H9 (cell line): ENCODE measurements at regions not wholly inside any gene's neighbourhood (a gene's known extent, or its start where the extent isn't known, plus 50 kb on each side); places are given as distances from the start of the nearest gene placed in this dataset.

Experiments
- DNase-seq: peaks from one replicate; pipeline ENCODE4 v3.0.0-alpha.2; 2017
- H2AFZ ChIP-seq: one replicate; pipeline ENCODE4 v1.6.1; 2013; ENCODE audit warnings: mild to moderate bottlenecking, low read length, control low read depth, moderate library complexity
- H2AK5ac ChIP-seq: 2 replicates; pipeline ENCODE4 v1.6.1; 2013; ENCODE audit warnings: low read length, control low read depth, mixed read lengths; ENCODE audit not compliant: insufficient read length
- H2BK120ac ChIP-seq: one replicate; pipeline ENCODE4 v1.6.1; 2013; ENCODE audit warnings: low read depth, mild to moderate bottlenecking, low read length, control low read depth, inconsistent platforms; ENCODE audit not compliant: poor library complexity, severe bottlenecking
- H2BK12ac ChIP-seq: 2 replicates; pipeline ENCODE4 v1.6.1; 2013; ENCODE audit warnings: low read length, control low read depth, mixed read lengths, low read depth; ENCODE audit not compliant: insufficient read length
- H2BK15ac ChIP-seq: 2 replicates; pipeline ENCODE4 v1.6.1; 2013; ENCODE audit warnings: low read depth, low read length, control low read depth
- H2BK20ac ChIP-seq: one replicate; pipeline ENCODE4 v1.6.1; 2013; ENCODE audit warnings: low read depth, mild to moderate bottlenecking, low read length, control low read depth, inconsistent platforms; ENCODE audit not compliant: poor library complexity, severe bottlenecking
- H2BK5ac ChIP-seq: 2 replicates; pipeline ENCODE4 v1.6.1; 2013; ENCODE audit warnings: low read length, control low read depth, mixed read lengths; ENCODE audit not compliant: insufficient read length
- H3K14ac ChIP-seq: 2 replicates; pipeline ENCODE4 v1.6.1; 2013; ENCODE audit warnings: low read length, control low read depth; ENCODE audit not compliant: insufficient read depth
- H3K18ac ChIP-seq: 2 replicates; pipeline ENCODE4 v1.6.1; 2013; ENCODE audit warnings: low read depth, mild to moderate bottlenecking, mixed read lengths, low read length, control low read depth; ENCODE audit not compliant: insufficient read length
- H3K23ac ChIP-seq: 2 replicates; pipeline ENCODE4 v1.6.1; 2013; ENCODE audit warnings: low read length, control low read depth, mixed read lengths, low read depth; ENCODE audit not compliant: insufficient read length
- H3K23me2 ChIP-seq: 2 replicates; pipeline ENCODE4 v1.6.1; 2013; ENCODE audit warnings: low read depth, mild to moderate bottlenecking, mixed read lengths, low read length, control low read depth; ENCODE audit not compliant: insufficient read length, poor library complexity, severe bottlenecking
- H3K27ac ChIP-seq: 2 replicates; pipeline ENCODE4 v1.5.1; 2013; ENCODE audit warnings: low read length, control low read depth, mixed read lengths, low read depth; ENCODE audit not compliant: insufficient read length
- H3K27me3 ChIP-seq: 2 replicates; pipeline ENCODE4 v1.6.1; 2013; ENCODE audit warnings: low read length, control low read depth, inconsistent platforms; ENCODE audit not compliant: insufficient read depth
- H3K4ac ChIP-seq: 2 replicates; pipeline ENCODE4 v1.6.1; 2013; ENCODE audit warnings: low read depth, mild to moderate bottlenecking, control low read depth, inconsistent platforms, low read length, moderate library complexity
- H3K4me1 ChIP-seq: 2 replicates; pipeline ENCODE4 v1.6.1; 2013; ENCODE audit warnings: low read length, control low read depth, inconsistent platforms; ENCODE audit not compliant: insufficient read depth
- H3K4me2 ChIP-seq: 2 replicates; pipeline ENCODE4 v1.6.1; 2013; ENCODE audit warnings: low read length, control low read depth, mixed read lengths; ENCODE audit not compliant: insufficient read length, insufficient read depth
- H3K56ac ChIP-seq: 2 replicates; pipeline ENCODE4 v1.6.1; 2013; ENCODE audit warnings: low read depth, mild to moderate bottlenecking, mixed read lengths, low read length, control low read depth; ENCODE audit not compliant: insufficient read length
- H3K79me1 ChIP-seq: 2 replicates; pipeline ENCODE4 v1.6.1; 2013; ENCODE audit warnings: low read depth, mild to moderate bottlenecking, moderate library complexity, low read length, control low read depth, inconsistent platforms; ENCODE audit not compliant: insufficient read depth, poor library complexity, severe bottlenecking
- H3K79me2 ChIP-seq: 2 replicates; pipeline ENCODE4 v1.6.1; 2013; ENCODE audit warnings: low read length, control low read depth, inconsistent platforms; ENCODE audit not compliant: insufficient read depth
- H3K9ac ChIP-seq: 2 replicates; pipeline ENCODE4 v1.6.1; 2013; ENCODE audit warnings: low read length, control low read depth, mixed read lengths; ENCODE audit not compliant: insufficient read length; ENCODE audit errors: extremely low read depth
- H3K9me3 ChIP-seq: one replicate; pipeline ENCODE4 v1.6.1; 2013; ENCODE audit warnings: low read depth, low read length, inconsistent platforms; ENCODE audit not compliant: control insufficient read depth
- H3T11ph ChIP-seq: one replicate; pipeline ENCODE4 v1.6.1; 2013; ENCODE audit warnings: mild to moderate bottlenecking, low read length, control low read depth, inconsistent platforms
- H4K20me1 ChIP-seq: one replicate; pipeline ENCODE4 v1.6.1; 2013; ENCODE audit not compliant: control insufficient read depth, insufficient read length, insufficient read depth
- H4K5ac ChIP-seq: 2 replicates; pipeline ENCODE4 v1.6.1; 2013; ENCODE audit warnings: low read depth, mild to moderate bottlenecking, mixed read lengths, low read length, control low read depth; ENCODE audit not compliant: insufficient read length
- H4K8ac ChIP-seq: replicated peaks from 2 replicates; pipeline ENCODE4 v1.6.1; 2013; ENCODE audit warnings: low read length, control low read depth, mixed read lengths, low read depth; ENCODE audit not compliant: insufficient read length
- H4K91ac ChIP-seq: 2 replicates; pipeline ENCODE4 v1.6.1; 2013; ENCODE audit warnings: low read depth, mild to moderate bottlenecking, moderate library complexity, mixed read lengths, low read length, control low read depth; ENCODE audit not compliant: insufficient read length
- H3K27ac Mint-ChIP-seq, 3 experiments: 2 replicates in 2 of 3; 3 replicates in 1 of 3; pipeline ENCODE4 v1.8.0; 2020 to 2021; ENCODE audit warnings: mixed read lengths in 3 of 3, mild to moderate bottlenecking in 1 of 3, moderate library complexity in 1 of 3
- H3K27me3 Mint-ChIP-seq: 2 replicates; pipeline ENCODE4 v1.8.0; 2021; ENCODE audit warnings: low read depth, mild to moderate bottlenecking, moderate library complexity, mixed read lengths
- H3K36me3 Mint-ChIP-seq, 3 experiments: 2 replicates in 2 of 3; 3 replicates in 1 of 3; pipeline ENCODE4 v1.8.0; 2020 to 2021; ENCODE audit warnings: low read depth in 3 of 3, mixed read lengths in 3 of 3; ENCODE audit not compliant: insufficient read depth in 1 of 3
- H3K4me1 Mint-ChIP-seq, 2 experiments: 2 replicates each; pipeline ENCODE4 v1.8.0; 2020; ENCODE audit warnings: mixed read lengths in 2 of 2
- H3K4me3 Mint-ChIP-seq, 2 experiments: 2 replicates in 1 of 2; 3 replicates in 1 of 2; pipeline ENCODE4 v1.8.0; 2020 to 2021; ENCODE audit warnings: mild to moderate bottlenecking in 2 of 2, mixed read lengths in 2 of 2, moderate library complexity in 1 of 2
- H3K9me3 Mint-ChIP-seq, 2 experiments: 2 replicates in 1 of 2; 3 replicates in 1 of 2; pipeline ENCODE4 v1.8.0; 2020; ENCODE audit warnings: mild to moderate bottlenecking in 2 of 2, mixed read lengths in 2 of 2, moderate library complexity in 1 of 2
- WGBS: extraction: QIAGEN DNeasy Blood & Tissue Kit; methylation state at CpG from one replicate; pipeline ENCODE4 v1.1.7; 2013; ENCODE audit warnings: missing lambda C conversion rate, low lambda C conversion rate, mixed read lengths; ENCODE audit not compliant: insufficient read length; ENCODE audit errors: extremely low coverage; 5-methylcytosine and 5-hydroxymethylcytosine counted together
- TF ChIP-seq, protein P1 (sequence below): fragments of 200-600 bp; sonication (generic); conservative IDR thresholded peaks from 3 replicates; pipeline ENCODE4 v1.8.0; 2021; ENCODE audit warnings: antibody characterized with exemption, mild to moderate bottlenecking

DNA sequence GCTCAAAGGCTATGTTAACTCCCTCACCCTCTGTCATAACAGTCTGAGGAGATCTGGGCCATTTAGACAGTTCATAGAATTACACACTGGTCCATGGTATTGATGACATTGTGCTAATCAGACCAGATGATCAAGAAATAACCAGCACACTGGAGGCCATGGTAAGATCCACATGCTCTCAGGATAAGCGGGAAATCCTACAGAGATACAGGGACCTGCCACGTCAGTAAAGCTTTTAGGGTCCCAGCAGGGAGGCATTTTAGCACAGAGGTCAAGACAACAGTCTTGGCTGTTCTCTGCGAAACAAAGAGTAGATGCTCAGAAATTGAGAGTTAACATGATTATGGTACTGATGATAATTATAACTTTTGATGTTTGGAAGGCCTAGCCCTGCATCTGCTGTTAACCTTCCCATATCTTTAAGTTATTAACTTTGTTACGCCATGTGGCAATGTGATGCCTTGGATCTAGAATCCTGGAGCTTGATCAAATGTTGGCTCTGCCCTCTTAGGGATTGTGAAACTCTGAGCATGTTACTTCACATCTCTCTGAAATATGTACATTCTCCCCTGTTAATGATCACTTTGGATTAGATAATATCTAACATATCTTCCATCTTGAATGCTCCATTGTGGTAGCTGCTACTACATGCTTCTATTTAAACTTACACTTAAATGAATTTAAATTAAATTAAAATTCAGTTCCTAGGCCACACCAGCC is 172.0 kb upstream of the SOX9 start:
- no CpG with 5 or more reads among the region's 4 CpGs for WGBS

More for the DNA sequence above, 172.0 kb upstream of the SOX9 start:
- no peak overlapping the region for H4K8ac ChIP-seq
- H2BK120ac ChIP-seq: no peak overlapping the region
- no peak overlapping the region for H3K27ac ChIP-seq
- H3K4me1 Mint-ChIP-seq: no peaks in the 10 kb centered on the region
- TF ChIP-seq, protein P1, sequence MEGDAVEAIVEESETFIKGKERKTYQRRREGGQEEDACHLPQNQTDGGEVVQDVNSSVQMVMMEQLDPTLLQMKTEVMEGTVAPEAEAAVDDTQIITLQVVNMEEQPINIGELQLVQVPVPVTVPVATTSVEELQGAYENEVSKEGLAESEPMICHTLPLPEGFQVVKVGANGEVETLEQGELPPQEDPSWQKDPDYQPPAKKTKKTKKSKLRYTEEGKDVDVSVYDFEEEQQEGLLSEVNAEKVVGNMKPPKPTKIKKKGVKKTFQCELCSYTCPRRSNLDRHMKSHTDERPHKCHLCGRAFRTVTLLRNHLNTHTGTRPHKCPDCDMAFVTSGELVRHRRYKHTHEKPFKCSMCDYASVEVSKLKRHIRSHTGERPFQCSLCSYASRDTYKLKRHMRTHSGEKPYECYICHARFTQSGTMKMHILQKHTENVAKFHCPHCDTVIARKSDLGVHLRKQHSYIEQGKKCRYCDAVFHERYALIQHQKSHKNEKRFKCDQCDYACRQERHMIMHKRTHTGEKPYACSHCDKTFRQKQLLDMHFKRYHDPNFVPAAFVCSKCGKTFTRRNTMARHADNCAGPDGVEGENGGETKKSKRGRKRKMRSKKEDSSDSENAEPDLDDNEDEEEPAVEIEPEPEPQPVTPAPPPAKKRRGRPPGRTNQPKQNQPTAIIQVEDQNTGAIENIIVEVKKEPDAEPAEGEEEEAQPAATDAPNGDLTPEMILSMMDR: no peak
- DNase-seq: no peak
- no peak overlapping the region for H2AK5ac ChIP-seq
- no peak overlapping the region for H4K91ac ChIP-seq
- H3K27ac Mint-ChIP-seq: no peak overlapping the region
- H3K4me2 ChIP-seq: no peak overlapping the region
- no peaks in the 10 kb centered on the region for H3K27me3 ChIP-seq
- no peak overlapping the region for H2BK5ac ChIP-seq
- no peak overlapping the region for H3K18ac ChIP-seq
- peaks cover 12 to 16% of the 10 kb centered on the region in 2 experiments for H3K9me3 Mint-ChIP-seq
- H2BK20ac ChIP-seq: no peak overlapping the region
- H3K23ac ChIP-seq: no peak overlapping the region
- H3K9ac ChIP-seq: no peak overlapping the region
- H3K4me3 Mint-ChIP-seq: no peak overlapping the region
- no peak overlapping the region for H3K14ac ChIP-seq
- H2BK15ac ChIP-seq: no peak overlapping the region
- H3K4me1 ChIP-seq: no peaks in the 10 kb centered on the region
- H3K9me3 ChIP-seq: no peaks in the 10 kb centered on the region
- peaks cover 5 to 15% (median 5%) of the 10 kb centered on the region in 3 experiments; a peak in 3 of 7 replicates for H3K36me3 Mint-ChIP-seq
- no peak overlapping the region for H3K4ac ChIP-seq
- H4K5ac ChIP-seq: no peak overlapping the region
- H3K79me1 ChIP-seq: no peaks in the 10 kb centered on the region
- no peak overlapping the region for H3T11ph ChIP-seq
- no peaks in the 10 kb centered on the region for H4K20me1 ChIP-seq
- no peaks in the 10 kb centered on the region for H3K79me2 ChIP-seq
- no peak overlapping the region for H3K56ac ChIP-seq
- H3K27me3 Mint-ChIP-seq: peaks cover 2% of the 10 kb centered on the region; the same call in 1 of the 2 replicates
- no peaks in the 10 kb centered on the region for H3K23me2 ChIP-seq
- H2BK12ac ChIP-seq: no peak overlapping the region
- no peak overlapping the region for H2AFZ ChIP-seq
